HepG2 (cell line): ENCODE measurements at regions not wholly inside any gene's neighbourhood (a gene's known extent, or its start where the extent isn't known, plus 50 kb on each side); places are given as distances from the start of the nearest gene placed in this dataset.

Experiments used
- ATF3 ChIP-seq: sonication (generic); formaldehyde crosslinking; IDR thresholded peaks from 2 replicates; pipeline ENCODE4 v1.4.0; 2020; ENCODE audit warnings: missing genetic modification reagents
- CREB3 ChIP-seq: sonication (generic); formaldehyde crosslinking; IDR thresholded peaks from 2 replicates; pipeline ENCODE4 v1.5.0; 2020; ENCODE audit warnings: missing genetic modification reagents
- CTCF ChIP-seq: sonication (generic); formaldehyde crosslinking; IDR thresholded peaks from 2 replicates; pipeline ENCODE4 v1.5.0; 2020; ENCODE audit warnings: mild to moderate bottlenecking, missing genetic modification reagents, moderate library complexity
- EP300 ChIP-seq, 3 experiments: sonication (generic) in 1 of 3; formaldehyde crosslinking in 1 of 3; IDR thresholded peaks; 2 replicates each; pipeline versions ENCODE4 v1.5.1 to v1.6.1; 2011 to 2020; ENCODE audit warnings: low read depth in 2 of 3, low read length in 2 of 3, borderline replicate concordance in 1 of 3, improper control_type of control experiment in 1 of 3, mild to moderate bottlenecking in 1 of 3, missing genetic modification reagents in 1 of 3, moderate library complexity in 1 of 3
- EZH2 ChIP-seq: conservative IDR thresholded peaks from 2 replicates; pipeline ENCODE4 v1.6.1; 2012; ENCODE audit warnings: mild to moderate bottlenecking, low read depth, low read length, moderate library complexity
- PHF8 ChIP-seq: sonication (generic); formaldehyde crosslinking; IDR thresholded peaks from 2 replicates; pipeline ENCODE4 v1.5.0; 2020; ENCODE audit warnings: missing genetic modification reagents
- POLR2A ChIP-seq, 2 experiments: IDR thresholded peaks; 2 replicates each; pipeline ENCODE4 v1.6.1; 2011; ENCODE audit warnings: low read depth in 2 of 2, low read length in 2 of 2, mild to moderate bottlenecking in 1 of 2, moderate library complexity in 1 of 2; ENCODE audit not compliant: insufficient read depth in 1 of 2
- RAD21 ChIP-seq: fragments of 450-650 bp; formaldehyde crosslinking; IDR thresholded peaks from 2 replicates; pipeline ENCODE4 v1.5.0; 2020; ENCODE audit warnings: mild to moderate bottlenecking

GRCh38 chr11:127055236-127055635 lies 54.7 kb upstream of the KIRREL3 start:
- TF ChIP-seq CREB3 (CRISPR knock-in tag), result no peak
- TF ChIP-seq CTCF (CRISPR knock-in tag), result no peak
- no peak for TF ChIP-seq RAD21 (CRISPR knock-in tag)
- TF ChIP-seq EZH2, result no peak
- no peak for TF ChIP-seq EP300 (IDR thresholded peaks at IDR 0.05; ENCODE audit: low read depth in 2 of 2, low read length in 2 of 2)
- TF ChIP-seq EP300 (CRISPR knock-in tag; IDR thresholded peaks at IDR 0.05; ENCODE audit: borderline replicate concordance), result no peak
- no peak for TF ChIP-seq POLR2A (IDR thresholded peaks at IDR 0.05; ENCODE audit: insufficient read depth in 1 of 2, low read depth in 2 of 2, low read length in 2 of 2)
- no peak for TF ChIP-seq PHF8
- no peak for TF ChIP-seq ATF3 (CRISPR knock-in tag)
